BJ (cell line): ENCODE measurements at regions not wholly inside any gene's neighbourhood (a gene's known extent, or its start where the extent isn't known, plus 50 kb on each side); places are given as distances from the start of the nearest gene placed in this dataset.

ENCODE experiments used
- CTCF ChIA-PET: fragments of 350-600 bp; formaldehyde crosslinking; extraction: SDS; loops from one replicate; lab custom pipeline; 2021; ENCODE audit warnings: antibody characterized with exemption, inconsistent platforms; lab: Yijun Ruan, JAX
- POLR2A ChIA-PET: fragments of 300-600 bp; sonication (Branson Sonifier 250); formaldehyde crosslinking; extraction: SDS; loops from one replicate; lab custom pipeline; 2021; ENCODE audit warnings: antibody characterized with exemption; lab: Charles Lee
- DNase-seq: peaks from one replicate; pipeline ENCODE4 v3.0.0-alpha.2; 2011; ENCODE audit warnings: low read depth
- H3K27me3 ChIP-seq: 2 replicates; pipeline ENCODE4 v1.6.0; 2011; ENCODE audit warnings: low read length; ENCODE audit not compliant: control insufficient read depth, insufficient read depth
- H3K36me3 ChIP-seq: 2 replicates; pipeline ENCODE4 v1.5.1; 2011; ENCODE audit warnings: low read length; ENCODE audit not compliant: control insufficient read depth, insufficient read depth
- H3K4me3 ChIP-seq: 2 replicates; pipeline ENCODE4 v1.5.1; 2011; ENCODE audit warnings: low read depth, mild to moderate bottlenecking, control low read depth, low read length
- TF ChIP-seq, protein P1 (sequence below): IDR thresholded peaks from 2 replicates; pipeline ENCODE4 v1.5.1; 2011; ENCODE audit warnings: low read depth, mild to moderate bottlenecking, control low read depth, inconsistent platforms, low read length, moderate library complexity; ENCODE audit not compliant: insufficient read depth

GRCh38 chr16:87129771-87130170 lies 187.4 kb downstream of the C16orf95 start:
- ChIA-PET CTCF (interaction anchor here (0.6 to 1.4 kb wide), 3 partner anchors 22 to 67 kb away, joined by 3 read pairs; no protein-coding TSS in a partner anchor), POLR2A (no interaction called here)
- no peak for DNase-seq
- H3K27me3 ChIP-seq = no peaks in the 10 kb centered on the region
- no peaks in the 10 kb centered on the region for H3K36me3 ChIP-seq
- TF ChIP-seq, protein P1, sequence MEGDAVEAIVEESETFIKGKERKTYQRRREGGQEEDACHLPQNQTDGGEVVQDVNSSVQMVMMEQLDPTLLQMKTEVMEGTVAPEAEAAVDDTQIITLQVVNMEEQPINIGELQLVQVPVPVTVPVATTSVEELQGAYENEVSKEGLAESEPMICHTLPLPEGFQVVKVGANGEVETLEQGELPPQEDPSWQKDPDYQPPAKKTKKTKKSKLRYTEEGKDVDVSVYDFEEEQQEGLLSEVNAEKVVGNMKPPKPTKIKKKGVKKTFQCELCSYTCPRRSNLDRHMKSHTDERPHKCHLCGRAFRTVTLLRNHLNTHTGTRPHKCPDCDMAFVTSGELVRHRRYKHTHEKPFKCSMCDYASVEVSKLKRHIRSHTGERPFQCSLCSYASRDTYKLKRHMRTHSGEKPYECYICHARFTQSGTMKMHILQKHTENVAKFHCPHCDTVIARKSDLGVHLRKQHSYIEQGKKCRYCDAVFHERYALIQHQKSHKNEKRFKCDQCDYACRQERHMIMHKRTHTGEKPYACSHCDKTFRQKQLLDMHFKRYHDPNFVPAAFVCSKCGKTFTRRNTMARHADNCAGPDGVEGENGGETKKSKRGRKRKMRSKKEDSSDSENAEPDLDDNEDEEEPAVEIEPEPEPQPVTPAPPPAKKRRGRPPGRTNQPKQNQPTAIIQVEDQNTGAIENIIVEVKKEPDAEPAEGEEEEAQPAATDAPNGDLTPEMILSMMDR = no peak
- H3K4me3 ChIP-seq = no peak overlapping the region

DNA sequence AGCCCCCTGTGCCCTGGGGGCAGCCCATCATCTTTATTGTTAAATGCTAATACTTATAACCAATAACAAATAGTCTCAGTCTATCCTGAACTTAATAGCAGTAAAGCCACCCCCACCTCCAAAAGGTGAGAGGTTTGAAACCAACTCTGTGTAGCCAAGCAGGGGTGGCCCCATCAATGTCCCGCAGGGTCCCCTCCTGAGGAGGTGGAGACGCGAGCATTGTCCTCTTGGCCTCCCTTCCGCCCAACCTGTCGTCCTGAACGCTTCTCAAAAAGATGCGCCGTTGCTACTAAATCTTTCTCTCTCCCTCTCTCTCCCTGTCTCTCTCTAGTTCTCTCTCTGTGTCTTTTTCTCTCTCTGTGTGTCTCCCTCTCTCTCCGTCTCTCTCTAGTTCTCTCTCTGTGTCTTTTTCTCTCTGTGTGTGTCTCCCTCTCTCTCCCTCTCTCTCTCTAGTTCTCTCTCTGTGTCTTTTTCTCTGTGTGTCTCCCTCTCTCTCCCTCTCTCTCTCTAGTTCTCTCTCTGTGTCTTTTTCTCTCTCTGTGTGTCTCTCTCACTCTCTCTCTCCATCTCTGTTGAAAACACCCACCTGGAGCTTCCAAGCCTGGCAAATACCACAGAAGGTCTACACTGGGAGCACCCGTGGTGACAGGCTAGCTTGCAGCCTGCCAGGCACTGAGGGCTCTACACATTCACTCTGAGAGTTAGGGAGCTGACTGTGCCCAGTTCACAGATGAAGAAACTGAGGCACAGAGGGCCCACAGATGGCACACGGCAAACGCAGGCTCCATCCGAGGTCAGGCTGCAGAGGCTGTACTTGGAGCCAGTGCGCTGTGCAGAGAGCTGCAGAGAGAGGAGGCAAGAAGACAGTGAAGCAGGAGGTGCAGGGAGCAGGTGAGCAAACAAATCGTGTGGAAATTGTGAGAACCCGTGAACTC lies 185.9 kb downstream of the C16orf95 start:
- no peaks in the 10 kb centered on the region for H3K27me3 ChIP-seq
- no peak for DNase-seq
- no peak overlapping the region for H3K4me3 ChIP-seq
- ChIA-PET POLR2A (no interaction called here), CTCF (no interaction called here)
- H3K36me3 ChIP-seq = no peaks in the 10 kb centered on the region
- TF ChIP-seq, protein P1 = no peak

- Histone ChIP-seq H3K27me3 (no peaks in the 10 kb centered on the region), H3K4me3 (no peak overlapping the region), H3K36me3 (no peaks in the 10 kb centered on the region)
- DNase-seq = no peak
- CTCF ChIA-PET = no interaction called here
- POLR2A ChIA-PET = no interaction called here
- TF ChIP-seq, protein P1 = no peak
Measured at GRCh38 chr16:87131996-87132345, 185.2 kb downstream of the C16orf95 start.

- Histone ChIP-seq H3K36me3 (no peaks in the 10 kb centered on the region), H3K4me3 (no peak overlapping the region), H3K27me3 (no peaks in the 10 kb centered on the region)
- CTCF ChIA-PET = interaction anchor here (0.7 kb wide), 1 partner anchor 9 kb away, joined by 3 read pairs; no protein-coding TSS in a partner anchor
- DNase-seq = peak; percentile 56
- TF ChIP-seq, protein P1 = no peak
- POLR2A ChIA-PET = no interaction called here
Measured at GRCh38 chr16:87132361-87133014, 184.7 kb downstream of the C16orf95 start.
